SU-DHL-6 (cell line): ENCODE measurements at regions not wholly inside any gene's neighbourhood (a gene's known extent, or its start where the extent isn't known, plus 50 kb on each side); places are given as distances from the start of the nearest gene placed in this dataset.

Source experiments
- H2AFZ ChIP-seq: fragments of 200-600 bp; sonication (generic); 2 replicates; pipeline ENCODE4 v1.6.1; 2014; ENCODE audit warnings: low read depth, mild to moderate bottlenecking, moderate library complexity, mixed read lengths, antibody characterized with exemption, low read length; ENCODE audit not compliant: severe bottlenecking
- H3F3A ChIP-seq: fragments of 200-600 bp; shearing (Covaris generic); 2 replicates; pipeline ENCODE4 v1.6.0; 2016; ENCODE audit warnings: antibody characterized with exemption, mild to moderate bottlenecking; ENCODE audit not compliant: insufficient read depth
- H3K27ac ChIP-seq: fragments of 200-600 bp; sonication (generic); 2 replicates; pipeline ENCODE4 v1.5.1; 2016; ENCODE audit warnings: low read depth, mild to moderate bottlenecking, low read length, moderate library complexity, mixed read lengths
- H3K27me3 ChIP-seq: fragments of 200-600 bp; sonication (generic), shearing (Covaris generic); 2 replicates; pipeline ENCODE4 v1.6.0; 2014; ENCODE audit warnings: mild to moderate bottlenecking, low read length
- H3K36me3 ChIP-seq: fragments of 200-600 bp; sonication (generic); 2 replicates; pipeline ENCODE4 v1.6.1; 2014; ENCODE audit warnings: mild to moderate bottlenecking, low read length, mixed read lengths
- H3K4me2 ChIP-seq: fragments of 300-600, 200-600 bp; shearing (Covaris generic), sonication (generic); 2 replicates; pipeline ENCODE4 v1.6.0; 2014; ENCODE audit warnings: low read length, low read depth, mild to moderate bottlenecking; ENCODE audit not compliant: poor library complexity, severe bottlenecking
- H3K4me3 ChIP-seq: fragments of 200-600 bp; sonication (generic); 2 replicates; pipeline ENCODE4 v1.5.1; 2014; ENCODE audit warnings: antibody characterized with exemption, low read length, mild to moderate bottlenecking, mixed read lengths; ENCODE audit not compliant: insufficient read depth, poor library complexity, severe bottlenecking
- H3K79me2 ChIP-seq: fragments of 200-600 bp; sonication (generic); 2 replicates; pipeline ENCODE4 v1.6.1; 2014; ENCODE audit warnings: mild to moderate bottlenecking, low read length, moderate library complexity; ENCODE audit not compliant: insufficient read depth
- H3K9ac ChIP-seq: fragments of 200-600 bp; sonication (generic); 2 replicates; pipeline ENCODE4 v1.7.0; 2014; ENCODE audit warnings: mild to moderate bottlenecking, low read length
- H3K9me2 ChIP-seq: fragments of 200-600 bp; sonication (generic); replicated peaks from 2 replicates; pipeline ENCODE4 v1.6.1; 2014; ENCODE audit warnings: low read length; ENCODE audit not compliant: insufficient read depth
- H3K9me3 ChIP-seq: fragments of 200-600 bp; sonication (generic); 2 replicates; pipeline ENCODE4 v1.6.1; 2014; ENCODE audit warnings: low read length, mixed read lengths; ENCODE audit not compliant: insufficient read depth
- H4K20me1 ChIP-seq: fragments of 200-600 bp; sonication (generic); 2 replicates; pipeline ENCODE4 v1.6.1; 2014; ENCODE audit warnings: low read depth, mild to moderate bottlenecking, antibody characterized with exemption, low read length, moderate library complexity, mixed read lengths
- EZH2phosphoT487 ChIP-seq: fragments of 200-600 bp; sonication (generic), shearing (Covaris generic); conservative IDR thresholded peaks from 2 replicates; pipeline ENCODE4 v1.6.1; 2018; ENCODE audit warnings: mild to moderate bottlenecking, antibody characterized with exemption, low read length, moderate library complexity, mixed read lengths
- TF ChIP-seq, protein P1 (sequence below): fragments of 200-600 bp; sonication (generic); IDR thresholded peaks from one replicate; pipeline ENCODE4 v1.5.1; 2017; ENCODE audit warnings: antibody characterized with exemption, mild to moderate bottlenecking, low read length, moderate library complexity; ENCODE audit not compliant: insufficient read depth, poor library complexity, severe bottlenecking

DNA sequence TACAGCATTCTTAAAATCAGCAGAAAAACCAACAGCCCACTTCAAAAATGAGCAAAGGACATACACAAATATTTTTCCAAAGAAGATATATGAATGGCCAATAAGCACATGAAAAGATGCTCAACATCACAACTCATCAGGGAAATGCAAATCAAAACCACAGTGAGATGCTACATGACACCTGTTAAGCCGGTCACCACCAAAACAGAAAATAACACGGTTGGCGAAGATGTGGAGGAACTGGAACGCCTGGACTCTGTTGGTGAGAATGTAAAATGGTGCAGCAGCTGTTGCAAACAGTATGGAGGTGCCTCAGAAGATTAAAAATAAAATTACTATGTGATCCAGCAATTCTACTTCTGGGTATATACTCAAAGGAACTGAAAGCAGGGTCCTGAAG is 184.8 kb downstream of the INHBB start:
- Histone ChIP-seq H3F3A (no peaks in the 10 kb centered on the region), H3K9ac (no peak overlapping the region), H3K9me2 (no peaks in the 10 kb centered on the region), H3K4me2 (no peak overlapping the region), H4K20me1 (no peaks in the 10 kb centered on the region), H3K36me3 (no peaks in the 10 kb centered on the region), H3K9me3 (no peaks in the 10 kb centered on the region; the same call in 1 of the 2 replicates), H3K27ac (no peak overlapping the region), H3K79me2 (no peaks in the 10 kb centered on the region), H2AFZ (no peak overlapping the region), H3K27me3 (no peaks in the 10 kb centered on the region), H3K4me3 (no peak overlapping the region)
- TF ChIP-seq EZH2phosphoT487, result no peak
- TF ChIP-seq, protein P1, sequence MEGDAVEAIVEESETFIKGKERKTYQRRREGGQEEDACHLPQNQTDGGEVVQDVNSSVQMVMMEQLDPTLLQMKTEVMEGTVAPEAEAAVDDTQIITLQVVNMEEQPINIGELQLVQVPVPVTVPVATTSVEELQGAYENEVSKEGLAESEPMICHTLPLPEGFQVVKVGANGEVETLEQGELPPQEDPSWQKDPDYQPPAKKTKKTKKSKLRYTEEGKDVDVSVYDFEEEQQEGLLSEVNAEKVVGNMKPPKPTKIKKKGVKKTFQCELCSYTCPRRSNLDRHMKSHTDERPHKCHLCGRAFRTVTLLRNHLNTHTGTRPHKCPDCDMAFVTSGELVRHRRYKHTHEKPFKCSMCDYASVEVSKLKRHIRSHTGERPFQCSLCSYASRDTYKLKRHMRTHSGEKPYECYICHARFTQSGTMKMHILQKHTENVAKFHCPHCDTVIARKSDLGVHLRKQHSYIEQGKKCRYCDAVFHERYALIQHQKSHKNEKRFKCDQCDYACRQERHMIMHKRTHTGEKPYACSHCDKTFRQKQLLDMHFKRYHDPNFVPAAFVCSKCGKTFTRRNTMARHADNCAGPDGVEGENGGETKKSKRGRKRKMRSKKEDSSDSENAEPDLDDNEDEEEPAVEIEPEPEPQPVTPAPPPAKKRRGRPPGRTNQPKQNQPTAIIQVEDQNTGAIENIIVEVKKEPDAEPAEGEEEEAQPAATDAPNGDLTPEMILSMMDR, result no peak

DNA sequence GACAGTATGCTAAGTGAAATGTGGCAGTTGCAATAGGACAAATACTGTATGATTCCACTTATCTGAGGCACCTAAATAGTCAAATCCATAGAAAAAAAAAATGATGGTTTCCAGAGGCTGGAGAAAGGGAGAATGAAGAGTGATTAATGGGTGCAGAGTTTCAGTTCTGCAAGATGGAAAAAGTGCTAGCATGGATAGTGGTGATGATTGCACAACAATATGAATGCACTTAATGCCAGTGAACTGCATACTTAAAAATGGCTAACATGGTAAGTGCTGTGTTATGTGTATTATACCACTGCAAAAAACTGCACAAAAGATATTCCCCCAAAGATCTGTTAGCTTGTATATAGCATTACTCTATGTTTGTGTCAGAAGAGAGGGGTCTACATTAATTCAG is 185.4 kb downstream of the INHBB start:
- Histone ChIP-seq H3K27ac (no peak overlapping the region), H3K4me3 (no peak overlapping the region), H3F3A (no peaks in the 10 kb centered on the region), H3K79me2 (no peaks in the 10 kb centered on the region), H3K9me2 (no peaks in the 10 kb centered on the region), H3K9me3 (no peaks in the 10 kb centered on the region; the same call in 1 of the 2 replicates), H3K36me3 (no peaks in the 10 kb centered on the region), H4K20me1 (no peaks in the 10 kb centered on the region), H2AFZ (no peak overlapping the region), H3K4me2 (no peak overlapping the region), H3K27me3 (no peaks in the 10 kb centered on the region), H3K9ac (no peak overlapping the region)
- TF ChIP-seq, protein P1, result no peak
- no peak for TF ChIP-seq EZH2phosphoT487

DNA sequence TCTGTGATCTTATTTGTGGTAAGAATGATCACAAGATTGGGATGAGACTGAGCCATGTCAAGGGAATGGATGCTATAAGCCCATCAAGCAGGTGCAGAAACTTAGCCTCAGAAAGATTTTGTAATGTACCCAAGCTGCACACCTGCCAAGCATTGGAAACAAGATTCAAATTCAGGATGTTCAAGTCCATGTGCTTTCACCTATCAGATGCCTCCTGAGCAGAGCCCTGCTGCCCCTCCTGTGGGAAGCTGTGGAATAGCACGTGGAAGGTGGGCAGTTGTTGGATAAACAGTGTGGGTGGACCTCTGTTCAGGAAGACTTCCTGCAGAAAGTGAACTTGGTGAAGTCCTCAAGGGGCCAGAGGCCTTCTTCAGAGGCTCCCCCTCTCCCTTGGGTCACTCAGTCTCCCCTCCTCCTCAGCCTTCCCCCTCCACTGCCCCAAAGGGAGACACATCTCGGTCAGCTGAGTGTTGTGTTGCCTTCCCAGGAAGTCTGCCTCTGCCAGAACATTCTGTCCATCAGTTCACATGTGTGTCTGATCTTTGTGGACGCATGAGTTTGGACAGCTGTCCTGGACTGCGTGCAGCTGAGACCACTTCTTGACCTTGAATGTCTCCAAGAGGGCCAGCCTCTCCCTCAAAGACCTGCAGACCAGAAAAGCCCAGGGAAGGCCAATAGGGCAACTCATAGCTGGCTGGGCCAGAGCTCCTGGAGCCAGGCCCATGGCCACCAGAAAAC is 186.1 kb downstream of the INHBB start:
- H3K27ac ChIP-seq, result no peak overlapping the region
- H2AFZ ChIP-seq, result no peak overlapping the region
- H3F3A ChIP-seq, result no peaks in the 10 kb centered on the region
- H3K27me3 ChIP-seq, result no peaks in the 10 kb centered on the region
- no peaks in the 10 kb centered on the region; the same call in 1 of the 2 replicates for H3K9me3 ChIP-seq
- no peak overlapping the region for H3K4me3 ChIP-seq
- no peaks in the 10 kb centered on the region for H3K36me3 ChIP-seq
- TF ChIP-seq, protein P1, result no peak
- no peak for TF ChIP-seq EZH2phosphoT487
- no peaks in the 10 kb centered on the region for H4K20me1 ChIP-seq
- H3K79me2 ChIP-seq, result no peaks in the 10 kb centered on the region
- no peak overlapping the region for H3K4me2 ChIP-seq
- no peak overlapping the region for H3K9ac ChIP-seq
- no peaks in the 10 kb centered on the region for H3K9me2 ChIP-seq
